ENCODE measurements at regions not wholly inside any gene's neighbourhood (a gene's known extent, or its start where the extent isn't known, plus 50 kb on each side); places are given as distances from the start of the nearest gene placed in this dataset.
A peak's percentile ranks its signal among the peaks of the same experiment; 100 is the strongest.

DNA sequence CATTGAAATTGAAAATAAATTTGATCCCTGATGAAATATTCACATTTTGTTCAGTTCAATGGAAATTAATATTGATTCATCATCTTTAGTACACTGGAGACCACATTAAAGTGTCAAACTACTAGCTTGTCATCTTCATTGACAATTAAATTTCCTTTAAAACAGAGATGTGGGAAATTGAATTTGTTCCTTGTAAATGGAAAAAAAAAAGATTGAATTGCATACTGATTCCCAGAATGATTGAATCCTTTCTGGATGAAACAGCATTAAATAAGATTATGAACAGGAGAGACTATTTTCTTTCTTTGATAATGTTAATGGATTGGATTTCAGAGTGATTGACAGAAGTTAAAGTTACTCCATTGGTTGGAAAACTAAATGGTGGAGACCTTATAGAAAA, 241.3 kb upstream of the CNTNAP2 start:
- Histone ChIP-seq H4K20me1 (ENCODE audit: insufficient read depth, low read length) (no peaks in the 10 kb centered on the region), H3K4me3 (replicated peaks in 1 of 3; ENCODE audit: low read depth in 2 of 3, low read length in 3 of 3) (no peak overlapping the region), H3K27ac (ENCODE audit: low read depth in 1 of 2, low read length in 2 of 2) (no peak overlapping the region), H3K36me3 (replicated peaks in 1 of 2; ENCODE audit: control insufficient read depth in 1 of 2, insufficient read depth in 2 of 2, low read length in 2 of 2) (no peaks in the 10 kb centered on the region), H3K4me1 (ENCODE audit: control insufficient read depth in 1 of 2, insufficient read depth in 2 of 2, low read length in 2 of 2) (no peaks in the 10 kb centered on the region), H2AFZ (ENCODE audit: insufficient read depth, low read depth, low read length, poor library complexity, severe bottlenecking) (no peak overlapping the region), H3K9me3 (replicated peaks in 1 of 2; ENCODE audit: control insufficient read depth in 1 of 2, insufficient read depth in 1 of 2, low read length in 2 of 2) (peaks cover 2 to 6% of the 10 kb centered on the region in 2 donors), H3K27me3 (ENCODE audit: control insufficient read depth in 2 of 2, insufficient read depth in 2 of 2, low read length in 2 of 2) (no peaks in the 10 kb centered on the region), H3K79me2 (ENCODE audit: insufficient read depth, low read length) (no peaks in the 10 kb centered on the region), H3K9ac (ENCODE audit: insufficient read depth, low read length, poor library complexity, severe bottlenecking) (no peak overlapping the region), H3K4me2 (replicated peaks; ENCODE audit: extremely low read depth, low read length, poor library complexity, severe bottlenecking) (no peak overlapping the region)
- no peaks in the 10 kb centered on the region for H3K36me3 Mint-ChIP-seq
- no peaks in the 10 kb centered on the region for H3K27me3 Mint-ChIP-seq (ENCODE audit: low read depth in 3 of 3)
- peaks cover 0 to 2% (median 0%) of the 10 kb centered on the region in 7 donors for H3K9me3 Mint-ChIP-seq
- intact Hi-C loops (cut with micrococcal nuclease), result no loop called here
- no peak overlapping the region for H3K27ac Mint-ChIP-seq
- DNase-seq, result no peak
- TF ChIP-seq, protein P1, sequence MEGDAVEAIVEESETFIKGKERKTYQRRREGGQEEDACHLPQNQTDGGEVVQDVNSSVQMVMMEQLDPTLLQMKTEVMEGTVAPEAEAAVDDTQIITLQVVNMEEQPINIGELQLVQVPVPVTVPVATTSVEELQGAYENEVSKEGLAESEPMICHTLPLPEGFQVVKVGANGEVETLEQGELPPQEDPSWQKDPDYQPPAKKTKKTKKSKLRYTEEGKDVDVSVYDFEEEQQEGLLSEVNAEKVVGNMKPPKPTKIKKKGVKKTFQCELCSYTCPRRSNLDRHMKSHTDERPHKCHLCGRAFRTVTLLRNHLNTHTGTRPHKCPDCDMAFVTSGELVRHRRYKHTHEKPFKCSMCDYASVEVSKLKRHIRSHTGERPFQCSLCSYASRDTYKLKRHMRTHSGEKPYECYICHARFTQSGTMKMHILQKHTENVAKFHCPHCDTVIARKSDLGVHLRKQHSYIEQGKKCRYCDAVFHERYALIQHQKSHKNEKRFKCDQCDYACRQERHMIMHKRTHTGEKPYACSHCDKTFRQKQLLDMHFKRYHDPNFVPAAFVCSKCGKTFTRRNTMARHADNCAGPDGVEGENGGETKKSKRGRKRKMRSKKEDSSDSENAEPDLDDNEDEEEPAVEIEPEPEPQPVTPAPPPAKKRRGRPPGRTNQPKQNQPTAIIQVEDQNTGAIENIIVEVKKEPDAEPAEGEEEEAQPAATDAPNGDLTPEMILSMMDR (IDR thresholded peaks at IDR 0.05), result no peak
- no peak overlapping the region for H3K4me3 Mint-ChIP-seq
- no peaks in the 10 kb centered on the region for H3K4me1 Mint-ChIP-seq

DNA sequence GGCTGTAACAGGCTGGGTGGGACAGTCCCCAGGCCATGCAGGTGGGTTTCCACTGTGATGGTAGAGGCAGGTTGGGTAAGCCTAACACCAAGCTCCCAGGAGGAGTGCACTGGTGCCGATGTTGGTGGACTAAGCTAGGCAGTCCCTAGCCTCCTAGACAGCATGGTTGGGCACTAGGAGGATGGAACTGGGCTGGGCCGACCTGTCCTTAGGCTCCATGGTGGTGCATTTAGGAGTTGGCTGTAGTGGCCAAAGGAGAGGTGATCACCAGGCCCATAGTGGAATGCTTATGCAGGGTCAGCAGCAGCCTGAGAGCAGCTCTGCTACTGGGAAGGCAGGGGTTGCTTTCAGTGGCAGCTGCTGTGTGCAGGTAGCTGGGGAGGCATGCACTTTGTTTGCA, 247.7 kb upstream of the CNTNAP2 start:
- Mint-ChIP-seq H3K4me1 (no peaks in the 10 kb centered on the region), H3K27me3 (ENCODE audit: low read depth in 3 of 3) (no peaks in the 10 kb centered on the region), H3K36me3 (no peaks in the 10 kb centered on the region), H3K4me3 (no peak overlapping the region), H3K9me3 (peaks cover 6 to 11% (median 8%) of the 10 kb centered on the region in 7 donors), H3K27ac (peak overlapping the region in 1 of 7 donors; percentile 10)
- no peaks in the 10 kb centered on the region for H3K36me3 ChIP-seq (replicated peaks in 1 of 2; ENCODE audit: control insufficient read depth in 1 of 2, insufficient read depth in 2 of 2, low read length in 2 of 2)
- H3K9me3 ChIP-seq (replicated peaks in 1 of 2; ENCODE audit: control insufficient read depth in 1 of 2, insufficient read depth in 1 of 2, low read length in 2 of 2), result peaks cover 12 to 26% of the 10 kb centered on the region in 2 donors
- DNase-seq, result no peak
- 87% methylated on average over 2 of the region's 2 CpGs for WGBS (ENCODE audit: insufficient coverage)
- no peaks in the 10 kb centered on the region for H4K20me1 ChIP-seq (ENCODE audit: insufficient read depth, low read length)
- H3K27me3 ChIP-seq (ENCODE audit: control insufficient read depth in 2 of 2, insufficient read depth in 2 of 2, low read length in 2 of 2), result no peaks in the 10 kb centered on the region
- no peaks in the 10 kb centered on the region for H3K79me2 ChIP-seq (ENCODE audit: insufficient read depth, low read length)
- intact Hi-C loops (cut with micrococcal nuclease), result no loop called here
- TF ChIP-seq, protein P1 (IDR thresholded peaks at IDR 0.05), result no peak
- no peak overlapping the region for H3K4me3 ChIP-seq (replicated peaks in 1 of 3; ENCODE audit: low read depth in 2 of 3, low read length in 3 of 3)
- no peak overlapping the region for H3K9ac ChIP-seq (ENCODE audit: insufficient read depth, low read length, poor library complexity, severe bottlenecking)
- H2AFZ ChIP-seq (ENCODE audit: insufficient read depth, low read depth, low read length, poor library complexity, severe bottlenecking), result no peak overlapping the region
- H3K4me1 ChIP-seq (ENCODE audit: control insufficient read depth in 1 of 2, insufficient read depth in 2 of 2, low read length in 2 of 2), result no peaks in the 10 kb centered on the region
- H3K4me2 ChIP-seq (replicated peaks; ENCODE audit: extremely low read depth, low read length, poor library complexity, severe bottlenecking), result no peak overlapping the region
- no peak overlapping the region for H3K27ac ChIP-seq (ENCODE audit: low read depth in 1 of 2, low read length in 2 of 2)
